PC-9 (cell line): ENCODE measurements at regions not wholly inside any gene's neighbourhood (a gene's known extent, or its start where the extent isn't known, plus 50 kb on each side); places are given as distances from the start of the nearest gene placed in this dataset.

Source experiments
- EZH2 ChIP-seq: fragments of 200-600 bp; sonication (generic); IDR thresholded peaks from 2 replicates; pipeline ENCODE4 v1.8.0; 2017; ENCODE audit warnings: antibody characterized with exemption, low read depth
- TF ChIP-seq, protein P1 (sequence below): fragments of 200-600 bp; sonication (generic); conservative IDR thresholded peaks from 2 replicates; pipeline ENCODE4 v1.6.1; 2017; ENCODE audit warnings: mixed run types, antibody characterized with exemption, mild to moderate bottlenecking, moderate library complexity

DNA sequence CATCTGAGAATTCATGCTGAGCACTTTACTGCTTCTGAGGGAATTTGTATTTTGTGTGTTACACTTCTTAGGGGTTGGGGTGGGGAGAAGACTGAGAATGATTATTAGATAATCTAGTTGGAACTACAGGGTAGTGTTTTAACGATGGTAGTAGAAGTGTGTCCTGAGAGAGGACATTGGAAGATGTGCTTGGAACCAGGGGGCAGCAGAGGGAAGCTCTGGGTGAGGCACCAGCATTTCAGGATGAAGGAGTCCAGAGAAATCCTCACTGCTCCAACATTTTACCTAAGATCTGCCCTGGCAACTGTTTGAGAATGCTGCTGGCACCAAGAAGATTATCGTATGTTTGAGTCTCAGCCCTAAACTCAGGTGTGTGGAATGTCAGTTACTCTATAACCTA is 145.5 kb downstream of the SQOR start:
- TF ChIP-seq, protein P1, sequence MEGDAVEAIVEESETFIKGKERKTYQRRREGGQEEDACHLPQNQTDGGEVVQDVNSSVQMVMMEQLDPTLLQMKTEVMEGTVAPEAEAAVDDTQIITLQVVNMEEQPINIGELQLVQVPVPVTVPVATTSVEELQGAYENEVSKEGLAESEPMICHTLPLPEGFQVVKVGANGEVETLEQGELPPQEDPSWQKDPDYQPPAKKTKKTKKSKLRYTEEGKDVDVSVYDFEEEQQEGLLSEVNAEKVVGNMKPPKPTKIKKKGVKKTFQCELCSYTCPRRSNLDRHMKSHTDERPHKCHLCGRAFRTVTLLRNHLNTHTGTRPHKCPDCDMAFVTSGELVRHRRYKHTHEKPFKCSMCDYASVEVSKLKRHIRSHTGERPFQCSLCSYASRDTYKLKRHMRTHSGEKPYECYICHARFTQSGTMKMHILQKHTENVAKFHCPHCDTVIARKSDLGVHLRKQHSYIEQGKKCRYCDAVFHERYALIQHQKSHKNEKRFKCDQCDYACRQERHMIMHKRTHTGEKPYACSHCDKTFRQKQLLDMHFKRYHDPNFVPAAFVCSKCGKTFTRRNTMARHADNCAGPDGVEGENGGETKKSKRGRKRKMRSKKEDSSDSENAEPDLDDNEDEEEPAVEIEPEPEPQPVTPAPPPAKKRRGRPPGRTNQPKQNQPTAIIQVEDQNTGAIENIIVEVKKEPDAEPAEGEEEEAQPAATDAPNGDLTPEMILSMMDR, result no peak
- TF ChIP-seq EZH2, result no peak
